Vagina (tissue), 2 donors: ENCODE measurements at regions not wholly inside any gene's neighbourhood (a gene's known extent, or its start where the extent isn't known, plus 50 kb on each side); places are given as distances from the start of the nearest gene placed in this dataset.

Experiments
- DNase-seq, 2 donors: peaks; one replicate each; pipeline ENCODE4 v3.0.0-alpha.2; 2017; ENCODE audit errors: extremely low spot score in 2 of 2
- H3K27ac ChIP-seq: fragments of 200-600 bp; sonication (generic); one replicate; pipeline ENCODE4 v1.5.1; 2019
- H3K27me3 ChIP-seq: fragments of 200-600 bp; sonication (generic); one replicate; pipeline ENCODE4 v1.5.1; 2019
- H3K36me3 ChIP-seq, 2 donors: fragments of 200-600 bp; sonication (generic); one replicate each; pipeline ENCODE4 v1.5.1; 2017 to 2019
- H3K4me1 ChIP-seq: fragments of 200-600 bp; sonication (generic); one replicate; pipeline ENCODE4 v1.5.1; 2019
- H3K4me3 ChIP-seq, 2 donors: fragments of 200-600 bp; sonication (generic); 1 replicate in 1 of 2; 2 replicates in 1 of 2; pipeline ENCODE4 v1.5.1; 2016 to 2019
- H3K9me3 ChIP-seq: fragments of 200-600 bp; sonication (generic); one replicate; pipeline ENCODE4 v1.5.1; 2019
- POLR2A ChIP-seq, 2 donors: fragments of 450-650 bp; IDR thresholded peaks; one replicate each; pipeline ENCODE4 v1.6.1; 2017; ENCODE audit warnings: antibody characterized with exemption in 2 of 2, mild to moderate bottlenecking in 2 of 2, moderate library complexity in 2 of 2
- POLR2AphosphoS5 ChIP-seq, 2 donors: sonication (generic); formaldehyde crosslinking; IDR thresholded peaks; one replicate each; pipeline ENCODE4 v1.9.0; 2017; ENCODE audit warnings: antibody characterized with exemption in 2 of 2, mild to moderate bottlenecking in 2 of 2, low read depth in 1 of 2; ENCODE audit not compliant: insufficient read depth in 1 of 2
- intact Hi-C: fragments of 100-400 bp; cut with DNase I; formaldehyde crosslinking; loops from one replicate; pipeline ENCODE4 v1.15.1; 2023
- TF ChIP-seq, protein P1 (sequence below), 3 experiments: fragments of 450-650 bp in 2 of 3; fragments of 200-600 bp in 1 of 3; sonication (generic) in 1 of 3; IDR thresholded peaks; one replicate each; pipeline ENCODE4 v1.5.1; 2017 to 2019; ENCODE audit warnings: antibody characterized with exemption in 3 of 3, mild to moderate bottlenecking in 2 of 3, moderate library complexity in 2 of 3

DNA sequence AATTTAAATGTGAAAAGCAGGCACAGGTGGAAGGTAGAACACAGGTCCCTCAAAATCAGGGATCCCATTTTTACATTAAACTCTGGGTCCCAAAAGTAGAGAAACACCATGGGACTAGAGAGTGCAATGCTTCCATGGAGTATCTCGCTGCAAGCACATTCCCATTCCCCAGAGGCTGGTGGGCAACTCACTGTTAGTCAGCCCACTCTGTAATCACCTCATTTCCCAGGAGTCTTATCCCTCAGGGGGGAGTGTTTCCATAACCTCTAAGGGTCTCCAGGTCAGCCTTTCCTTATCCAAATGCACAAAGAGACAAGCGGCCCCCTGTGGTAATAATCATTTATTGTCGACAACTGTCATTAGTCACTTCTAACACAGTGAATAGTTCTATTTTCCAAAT, 490.1 kb upstream of the LRRC7 start:
- H3K27me3 ChIP-seq, result no peaks in the 10 kb centered on the region
- intact Hi-C loops, result no loop called here

DNA sequence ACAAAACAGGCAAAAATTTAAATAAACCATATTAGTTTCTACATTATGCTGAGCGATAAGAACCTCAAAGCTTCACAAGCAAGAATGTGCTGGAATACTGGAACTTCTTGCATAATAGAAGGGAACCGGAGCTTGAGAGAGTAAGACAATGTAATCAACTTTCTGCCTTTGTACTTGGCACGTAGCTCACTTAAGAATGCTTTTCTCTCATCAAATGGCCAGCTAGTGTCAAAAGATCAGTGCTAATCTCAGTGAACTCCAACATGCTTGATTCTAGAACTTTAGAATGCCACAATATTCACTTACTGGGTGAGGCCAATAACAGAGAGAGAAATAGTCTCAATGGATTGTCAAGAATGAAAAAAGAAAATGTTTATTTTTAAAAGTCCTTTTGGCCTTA, 486.1 kb upstream of the LRRC7 start:
- no peak for DNase-seq
- no peak overlapping the region for H3K27ac ChIP-seq
- intact Hi-C loops, result no loop called here
- no peaks in the 10 kb centered on the region for H3K4me1 ChIP-seq
- H3K36me3 ChIP-seq, result no peaks in the 10 kb centered on the region
- H3K27me3 ChIP-seq, result no peaks in the 10 kb centered on the region
- no peaks in the 10 kb centered on the region for H3K9me3 ChIP-seq
- H3K4me3 ChIP-seq, result no peak overlapping the region
- TF ChIP-seq POLR2AphosphoS5 (IDR thresholded peaks at IDR 0.05; ENCODE audit: insufficient read depth in 1 of 2, low read depth in 1 of 2) (no peak), POLR2A (IDR thresholded peaks at IDR 0.05) (no peak)
- TF ChIP-seq, protein P1, sequence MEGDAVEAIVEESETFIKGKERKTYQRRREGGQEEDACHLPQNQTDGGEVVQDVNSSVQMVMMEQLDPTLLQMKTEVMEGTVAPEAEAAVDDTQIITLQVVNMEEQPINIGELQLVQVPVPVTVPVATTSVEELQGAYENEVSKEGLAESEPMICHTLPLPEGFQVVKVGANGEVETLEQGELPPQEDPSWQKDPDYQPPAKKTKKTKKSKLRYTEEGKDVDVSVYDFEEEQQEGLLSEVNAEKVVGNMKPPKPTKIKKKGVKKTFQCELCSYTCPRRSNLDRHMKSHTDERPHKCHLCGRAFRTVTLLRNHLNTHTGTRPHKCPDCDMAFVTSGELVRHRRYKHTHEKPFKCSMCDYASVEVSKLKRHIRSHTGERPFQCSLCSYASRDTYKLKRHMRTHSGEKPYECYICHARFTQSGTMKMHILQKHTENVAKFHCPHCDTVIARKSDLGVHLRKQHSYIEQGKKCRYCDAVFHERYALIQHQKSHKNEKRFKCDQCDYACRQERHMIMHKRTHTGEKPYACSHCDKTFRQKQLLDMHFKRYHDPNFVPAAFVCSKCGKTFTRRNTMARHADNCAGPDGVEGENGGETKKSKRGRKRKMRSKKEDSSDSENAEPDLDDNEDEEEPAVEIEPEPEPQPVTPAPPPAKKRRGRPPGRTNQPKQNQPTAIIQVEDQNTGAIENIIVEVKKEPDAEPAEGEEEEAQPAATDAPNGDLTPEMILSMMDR (IDR thresholded peaks at IDR 0.05), result no peak

More for the DNA sequence above, 490.1 kb upstream of the LRRC7 start:
- Histone ChIP-seq H3K4me3 (no peak overlapping the region), H3K9me3 (no peaks in the 10 kb centered on the region), H3K36me3 (no peaks in the 10 kb centered on the region), H3K4me1 (no peaks in the 10 kb centered on the region), H3K27ac (no peak overlapping the region)
- TF ChIP-seq POLR2A (IDR thresholded peaks at IDR 0.05) (no peak), POLR2AphosphoS5 (IDR thresholded peaks at IDR 0.05; ENCODE audit: insufficient read depth in 1 of 2, low read depth in 1 of 2) (no peak)
- TF ChIP-seq, protein P1 (IDR thresholded peaks at IDR 0.05), result no peak
- no peak for DNase-seq

DNA sequence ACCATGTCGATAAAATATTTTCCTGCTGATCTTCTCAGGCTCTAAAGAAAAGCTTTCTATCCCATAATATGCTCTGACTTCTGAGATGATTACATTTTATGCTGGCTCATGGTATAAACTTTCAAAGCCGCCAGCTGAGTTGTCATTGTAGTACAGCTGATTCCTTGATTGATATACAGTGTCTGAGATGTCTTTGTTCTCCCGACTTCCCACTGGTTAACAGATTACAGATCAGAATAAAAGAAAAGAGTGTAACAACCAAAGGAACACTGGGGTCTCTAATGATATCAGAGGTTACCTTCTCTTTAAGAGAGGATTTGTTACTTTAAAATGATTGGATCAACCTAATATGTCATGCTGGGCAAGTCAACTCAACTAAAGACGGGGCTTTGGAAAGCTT, 485.4 kb upstream of the LRRC7 start:
- intact Hi-C loops, result no loop called here
- no peak overlapping the region for H3K4me3 ChIP-seq
- no peaks in the 10 kb centered on the region for H3K9me3 ChIP-seq
- no peaks in the 10 kb centered on the region for H3K4me1 ChIP-seq
- TF ChIP-seq, protein P1 (IDR thresholded peaks at IDR 0.05), result no peak
- TF ChIP-seq POLR2AphosphoS5 (IDR thresholded peaks at IDR 0.05; ENCODE audit: insufficient read depth in 1 of 2, low read depth in 1 of 2), result no peak
- no peak for TF ChIP-seq POLR2A (IDR thresholded peaks at IDR 0.05)
- no peaks in the 10 kb centered on the region for H3K36me3 ChIP-seq
- H3K27ac ChIP-seq, result no peak overlapping the region
- no peak for DNase-seq
- H3K27me3 ChIP-seq, result no peaks in the 10 kb centered on the region

DNA sequence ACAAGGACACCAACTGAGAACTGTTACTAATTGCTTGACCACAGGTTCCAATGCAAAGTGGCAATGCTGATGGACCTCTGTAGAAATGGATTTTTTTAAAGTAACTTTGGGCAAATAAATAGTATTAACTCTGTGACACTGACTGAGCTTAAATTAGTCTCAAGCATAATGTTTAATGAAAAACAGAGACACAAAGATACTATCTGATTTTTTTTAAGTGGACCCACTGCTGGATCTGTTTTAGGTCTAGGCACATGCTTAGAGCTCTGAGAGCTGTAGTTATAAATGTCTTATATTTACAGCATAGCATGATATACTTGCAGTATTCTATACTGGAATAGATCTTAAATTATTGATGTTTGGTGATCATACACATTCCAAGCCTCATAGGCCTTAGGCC, 481.6 kb upstream of the LRRC7 start:
- Histone ChIP-seq H3K4me1 (no peaks in the 10 kb centered on the region), H3K27me3 (no peaks in the 10 kb centered on the region), H3K36me3 (no peaks in the 10 kb centered on the region), H3K4me3 (no peak overlapping the region), H3K27ac (no peak overlapping the region), H3K9me3 (no peaks in the 10 kb centered on the region)
- intact Hi-C loops, result no loop called here
- TF ChIP-seq POLR2AphosphoS5 (IDR thresholded peaks at IDR 0.05; ENCODE audit: insufficient read depth in 1 of 2, low read depth in 1 of 2) (no peak), POLR2A (IDR thresholded peaks at IDR 0.05) (no peak)
- no peak for DNase-seq

DNA sequence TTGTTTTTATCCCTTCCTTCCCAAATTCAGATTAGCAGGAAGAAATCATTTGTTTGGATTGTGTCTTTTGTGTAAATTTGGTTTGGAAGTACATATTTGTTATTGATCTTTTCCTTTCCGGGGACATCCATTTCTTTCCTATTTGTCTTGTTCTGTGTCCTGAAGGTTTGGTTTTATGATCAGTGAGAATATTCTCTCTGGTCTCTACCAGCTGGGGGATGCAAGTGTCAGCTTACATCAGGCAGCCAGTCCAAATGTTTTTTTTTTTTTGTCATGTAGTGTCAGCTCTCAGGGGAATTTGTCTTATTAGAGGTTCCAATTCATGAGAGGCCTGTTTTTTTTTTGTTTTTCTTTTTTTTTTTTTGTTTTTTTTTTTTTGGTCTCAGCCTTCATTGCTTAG, 479.2 kb upstream of the LRRC7 start:
- DNase-seq, result no peak
- intact Hi-C loops, result no loop called here
- Histone ChIP-seq H3K9me3 (no peaks in the 10 kb centered on the region), H3K4me1 (no peaks in the 10 kb centered on the region), H3K4me3 (no peak overlapping the region), H3K27ac (no peak overlapping the region), H3K27me3 (no peaks in the 10 kb centered on the region), H3K36me3 (no peaks in the 10 kb centered on the region)
- TF ChIP-seq, protein P1 (IDR thresholded peaks at IDR 0.05), result no peak
- TF ChIP-seq POLR2AphosphoS5 (IDR thresholded peaks at IDR 0.05; ENCODE audit: insufficient read depth in 1 of 2, low read depth in 1 of 2) (no peak), POLR2A (IDR thresholded peaks at IDR 0.05) (no peak)

DNA sequence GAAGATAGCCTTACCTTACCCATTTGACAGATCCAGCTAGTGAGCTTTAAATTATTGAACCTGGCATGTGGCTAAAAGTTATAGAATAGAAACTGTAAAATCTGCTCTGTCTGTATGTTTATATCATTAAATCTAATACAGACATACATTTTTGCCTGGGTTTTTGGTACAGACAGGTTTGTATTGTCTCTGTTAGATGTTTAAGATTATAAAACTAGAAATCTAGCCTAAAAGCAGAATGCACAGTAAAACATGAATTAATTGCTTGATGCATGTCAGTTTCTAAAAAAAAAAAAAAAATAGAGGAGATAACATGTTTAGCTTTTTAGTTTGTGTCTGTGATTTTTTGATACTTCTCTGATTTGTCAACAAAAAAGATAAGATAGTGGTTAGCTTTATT, 477.6 kb upstream of the LRRC7 start:
- Histone ChIP-seq H3K27me3 (no peaks in the 10 kb centered on the region), H3K36me3 (no peaks in the 10 kb centered on the region), H3K27ac (no peak overlapping the region), H3K4me1 (no peaks in the 10 kb centered on the region), H3K9me3 (no peaks in the 10 kb centered on the region), H3K4me3 (no peak overlapping the region)
- TF ChIP-seq POLR2A (IDR thresholded peaks at IDR 0.05), result no peak
- no peak for TF ChIP-seq POLR2AphosphoS5 (IDR thresholded peaks at IDR 0.05; ENCODE audit: insufficient read depth in 1 of 2, low read depth in 1 of 2)
- TF ChIP-seq, protein P1 (IDR thresholded peaks at IDR 0.05), result no peak
- DNase-seq, result no peak
- intact Hi-C loops, result no loop called here
